ENCODE measurements at regions not wholly inside any gene's neighbourhood (a gene's known extent, or its start where the extent isn't known, plus 50 kb on each side); places are given as distances from the start of the nearest gene placed in this dataset.

- TF ChIP-seq CTCF (IDR thresholded peaks at IDR 0.05; ENCODE audit: low read depth, low read length) = no peak
- DNase-seq (ENCODE audit: extremely low read depth, low read depth) = no peak
Measured at GRCh38 chr5:145551714-145552113, 283.4 kb downstream of the PRELID2 start.

GRCh38 chr5:145548097-145548496 is 287.0 kb downstream of the PRELID2 start:
- DNase-seq (ENCODE audit: extremely low read depth, low read depth) = no peak
- TF ChIP-seq CTCF (IDR thresholded peaks at IDR 0.05; ENCODE audit: low read depth, low read length) = no peak

GRCh38 chr5:145544401-145544800 is 290.7 kb downstream of the PRELID2 start:
- DNase-seq (ENCODE audit: extremely low read depth, low read depth) = no peak
- no peak for TF ChIP-seq CTCF (IDR thresholded peaks at IDR 0.05; ENCODE audit: low read depth, low read length)

- TF ChIP-seq CTCF (IDR thresholded peaks at IDR 0.05; ENCODE audit: low read depth, low read length) = no peak
- DNase-seq (ENCODE audit: extremely low read depth, low read depth) = no peak
Measured at GRCh38 chr5:145543968-145544367, 291.2 kb downstream of the PRELID2 start.

GRCh38 chr5:145540375-145540774 is 294.8 kb downstream of the PRELID2 start:
- no peak for DNase-seq (ENCODE audit: extremely low read depth, low read depth)
- TF ChIP-seq CTCF (IDR thresholded peaks at IDR 0.05; ENCODE audit: low read depth, low read length) = no peak

GRCh38 chr5:145539201-145539600 is 295.9 kb downstream of the PRELID2 start:
- no peak for TF ChIP-seq CTCF (IDR thresholded peaks at IDR 0.05; ENCODE audit: low read depth, low read length)
- no peak for DNase-seq (ENCODE audit: extremely low read depth, low read depth)

- no peak for TF ChIP-seq CTCF (IDR thresholded peaks at IDR 0.05; ENCODE audit: low read depth, low read length)
- no peak for DNase-seq (ENCODE audit: extremely low read depth, low read depth)
Measured at GRCh38 chr5:145536133-145536532, 299.0 kb downstream of the PRELID2 start.

All from AG09319 (cell line).